MG63 (cell line): ENCODE measurements at regions not wholly inside any gene's neighbourhood (a gene's known extent, or its start where the extent isn't known, plus 50 kb on each side); places are given as distances from the start of the nearest gene placed in this dataset.

ENCODE experiments used
- DNase-seq: peaks from one replicate; pipeline ENCODE4 v3.0.0-alpha.2; 2020
- H3K27me3 ChIP-seq: fragments of 250-450 bp; sonication (Bioruptor Pico); 2 replicates; pipeline ENCODE4 v1.5.1; 2020; ENCODE audit warnings: mild to moderate bottlenecking, moderate library complexity
- H3K36me3 ChIP-seq: fragments of 250-450 bp; sonication (Bioruptor Pico); 2 replicates; pipeline ENCODE4 v1.5.1; 2020; ENCODE audit warnings: mild to moderate bottlenecking, moderate library complexity
- H3K4me3 ChIP-seq: fragments of 250-450 bp; sonication (Bioruptor Pico); 2 replicates; pipeline ENCODE4 v1.5.1; 2020; ENCODE audit warnings: mild to moderate bottlenecking, moderate library complexity
- H3K9me3 ChIP-seq: fragments of 250-450 bp; sonication (Bioruptor Pico); 2 replicates; pipeline ENCODE4 v1.5.1; 2020; ENCODE audit warnings: mild to moderate bottlenecking, moderate library complexity

- DNase-seq: no peak
- Histone ChIP-seq H3K9me3 (no peaks in the 10 kb centered on the region), H3K27me3 (no peaks in the 10 kb centered on the region), H3K36me3 (no peaks in the 10 kb centered on the region), H3K4me3 (no peak overlapping the region)
These were observed 562.4 kb downstream of the RNF144A start for GRCh38 chr2:7479603-7480002.

- DNase-seq: no peak
- Histone ChIP-seq H3K27me3 (no peaks in the 10 kb centered on the region), H3K36me3 (no peaks in the 10 kb centered on the region), H3K4me3 (no peak overlapping the region), H3K9me3 (no peaks in the 10 kb centered on the region)
These were observed 563.2 kb downstream of the RNF144A start for GRCh38 chr2:7480431-7480830.

GRCh38 chr2:7490672-7491071 lies 573.5 kb downstream of the RNF144A start:
- Histone ChIP-seq H3K9me3 (no peaks in the 10 kb centered on the region), H3K27me3 (no peaks in the 10 kb centered on the region)
- no peak for DNase-seq

GRCh38 chr2:7492719-7493118 lies 575.5 kb downstream of the RNF144A start:
- no peaks in the 10 kb centered on the region for H3K36me3 ChIP-seq
- H3K4me3 ChIP-seq: no peak overlapping the region
- H3K27me3 ChIP-seq: no peaks in the 10 kb centered on the region
- H3K9me3 ChIP-seq: no peaks in the 10 kb centered on the region
- DNase-seq: no peak

More at GRCh38 chr2:7490672-7491071, 573.5 kb downstream of the RNF144A start:
- H3K4me3 ChIP-seq: no peak overlapping the region
- no peaks in the 10 kb centered on the region for H3K36me3 ChIP-seq

GRCh38 chr2:7497178-7497577 lies 580.0 kb downstream of the RNF144A start:
- H3K4me3 ChIP-seq: no peak overlapping the region
- no peak for DNase-seq

GRCh38 chr2:7499018-7499417 lies 581.8 kb downstream of the RNF144A start:
- Histone ChIP-seq H3K4me3 (no peak overlapping the region), H3K9me3 (no peaks in the 10 kb centered on the region), H3K36me3 (no peaks in the 10 kb centered on the region), H3K27me3 (0 out of 2 replicates have a peak, but pooled peaks cover 4% of the 10 kb centered on the region)
- DNase-seq: no peak

More at GRCh38 chr2:7497178-7497577, 580.0 kb downstream of the RNF144A start:
- Histone ChIP-seq H3K9me3 (no peaks in the 10 kb centered on the region), H3K36me3 (no peaks in the 10 kb centered on the region), H3K27me3 (0 out of 2 replicates have a peak, but pooled peaks cover 2% of the 10 kb centered on the region)

GRCh38 chr2:7502336-7502735 lies 585.1 kb downstream of the RNF144A start:
- H3K36me3 ChIP-seq: no peaks in the 10 kb centered on the region

GRCh38 chr2:7508296-7508943 lies 591.2 kb downstream of the RNF144A start:
- no peak for DNase-seq
- 0 out of 2 replicates have a peak, but pooled peaks cover 4% of the 10 kb centered on the region for H3K27me3 ChIP-seq
- no peak overlapping the region for H3K4me3 ChIP-seq
- H3K36me3 ChIP-seq: no peaks in the 10 kb centered on the region
- H3K9me3 ChIP-seq: no peaks in the 10 kb centered on the region

More at GRCh38 chr2:7502336-7502735, 585.1 kb downstream of the RNF144A start:
- Histone ChIP-seq H3K9me3 (no peaks in the 10 kb centered on the region), H3K4me3 (no peak overlapping the region), H3K27me3 (0 out of 2 replicates have a peak, but pooled peaks cover 9% of the 10 kb centered on the region)
- no peak for DNase-seq

GRCh38 chr2:7510353-7510752 lies 593.1 kb downstream of the RNF144A start:
- DNase-seq: peak; percentile 13
- Histone ChIP-seq H3K36me3 (no peaks in the 10 kb centered on the region), H3K9me3 (no peaks in the 10 kb centered on the region), H3K4me3 (no peak overlapping the region), H3K27me3 (no peaks in the 10 kb centered on the region)

- no peaks in the 10 kb centered on the region for H3K9me3 ChIP-seq
- DNase-seq: no peak
- no peaks in the 10 kb centered on the region for H3K27me3 ChIP-seq
- H3K36me3 ChIP-seq: no peaks in the 10 kb centered on the region
- H3K4me3 ChIP-seq: no peak overlapping the region
These were observed 596.6 kb downstream of the RNF144A start for GRCh38 chr2:7513834-7514233.

- no peaks in the 10 kb centered on the region for H3K36me3 ChIP-seq
- no peaks in the 10 kb centered on the region for H3K9me3 ChIP-seq
- H3K4me3 ChIP-seq: no peak overlapping the region
- no peak for DNase-seq
- H3K27me3 ChIP-seq: no peaks in the 10 kb centered on the region
These were observed 598.1 kb downstream of the RNF144A start for GRCh38 chr2:7515327-7515726.

- H3K4me3 ChIP-seq: no peak overlapping the region
These were observed 599.4 kb downstream of the RNF144A start for GRCh38 chr2:7516484-7517063.

GRCh38 chr2:7517088-7517487 lies 599.9 kb downstream of the RNF144A start:
- Histone ChIP-seq H3K9me3 (no peaks in the 10 kb centered on the region), H3K36me3 (no peaks in the 10 kb centered on the region), H3K4me3 (no peak overlapping the region), H3K27me3 (no peaks in the 10 kb centered on the region)
- DNase-seq: no peak

More at GRCh38 chr2:7516484-7517063, 599.4 kb downstream of the RNF144A start:
- Histone ChIP-seq H3K27me3 (no peaks in the 10 kb centered on the region), H3K9me3 (no peaks in the 10 kb centered on the region), H3K36me3 (no peaks in the 10 kb centered on the region)
- DNase-seq: no peak

- Histone ChIP-seq H3K9me3 (no peaks in the 10 kb centered on the region), H3K36me3 (no peaks in the 10 kb centered on the region)
- DNase-seq: no peak
These were observed 600.6 kb downstream of the RNF144A start for GRCh38 chr2:7517851-7518250.

GRCh38 chr2:7523481-7524120 lies 606.4 kb downstream of the RNF144A start:
- no peak overlapping the region for H3K4me3 ChIP-seq
- H3K36me3 ChIP-seq: no peaks in the 10 kb centered on the region
- no peak for DNase-seq
- H3K27me3 ChIP-seq: no peaks in the 10 kb centered on the region
- no peaks in the 10 kb centered on the region for H3K9me3 ChIP-seq

More at GRCh38 chr2:7517851-7518250, 600.6 kb downstream of the RNF144A start:
- Histone ChIP-seq H3K4me3 (no peak overlapping the region), H3K27me3 (no peaks in the 10 kb centered on the region)

- Histone ChIP-seq H3K9me3 (0 out of 2 replicates have a peak, but pooled peaks cover under 1% of the 10 kb centered on the region), H3K36me3 (no peaks in the 10 kb centered on the region), H3K4me3 (no peak overlapping the region), H3K27me3 (no peaks in the 10 kb centered on the region)
- DNase-seq: no peak
These were observed 607.0 kb downstream of the RNF144A start for GRCh38 chr2:7524195-7524594.

- H3K4me3 ChIP-seq: no peak overlapping the region
- H3K36me3 ChIP-seq: no peaks in the 10 kb centered on the region
- 0 out of 2 replicates have a peak, but pooled peaks cover 2% of the 10 kb centered on the region for H3K9me3 ChIP-seq
- no peak for DNase-seq
- no peaks in the 10 kb centered on the region for H3K27me3 ChIP-seq
These were observed 608.5 kb downstream of the RNF144A start for GRCh38 chr2:7525746-7526145.
